ENCODE measurements at regions not wholly inside any gene's neighbourhood (a gene's known extent, or its start where the extent isn't known, plus 50 kb on each side); places are given as distances from the start of the nearest gene placed in this dataset.

DNA sequence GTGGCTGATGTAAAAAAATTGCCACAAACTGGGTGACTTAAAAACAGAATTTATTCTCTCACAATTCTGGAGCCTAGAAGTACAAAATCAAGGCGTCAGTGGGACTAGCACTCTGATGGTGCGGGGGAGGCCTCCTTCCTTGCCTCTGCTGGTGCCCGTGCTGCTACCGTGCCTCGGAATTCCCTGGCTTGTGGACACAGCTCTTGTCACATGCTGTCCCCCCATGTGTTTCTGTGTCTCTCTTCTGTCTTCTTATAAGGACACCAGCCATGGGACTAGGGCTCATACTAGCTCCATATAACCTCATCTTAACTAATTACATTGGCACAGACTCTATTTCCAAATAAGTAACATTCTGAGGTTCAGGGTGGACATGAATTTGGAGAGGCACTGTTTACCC, 242.3 kb upstream of the IRX2 start:
- no peak for ATAC-seq
- no peaks in the 10 kb centered on the region for H3K9me3 ChIP-seq (ENCODE audit: low read length)
- no peaks in the 10 kb centered on the region for H3K4me1 ChIP-seq (ENCODE audit: insufficient read depth, low read length)
- CTCF ChIA-PET: no interaction called here
- H3K27ac ChIP-seq (ENCODE audit: low read length): no peak overlapping the region
- no peaks in the 10 kb centered on the region for H4K20me1 ChIP-seq (ENCODE audit: low read length)
- no peak overlapping the region for H3K9ac ChIP-seq (ENCODE audit: low read length)
- H3K4me3 ChIP-seq (ENCODE audit: low read length): no peak overlapping the region
- no peaks in the 10 kb centered on the region for H3K9me2 ChIP-seq (replicated peaks; ENCODE audit: low read length)
- intact Hi-C loops (cut with micrococcal nuclease): no loop called here
- no peak overlapping the region for H2AFZ ChIP-seq (ENCODE audit: low read length)
- TF ChIP-seq EZH2phosphoT487 (IDR thresholded peaks at IDR 0.05; ENCODE audit: borderline replicate concordance, low read length) (no peak), EZH2 (IDR thresholded peaks at IDR 0.05; ENCODE audit: low read length, unreplicated experiment) (no peak)
- TF ChIP-seq, protein P1, sequence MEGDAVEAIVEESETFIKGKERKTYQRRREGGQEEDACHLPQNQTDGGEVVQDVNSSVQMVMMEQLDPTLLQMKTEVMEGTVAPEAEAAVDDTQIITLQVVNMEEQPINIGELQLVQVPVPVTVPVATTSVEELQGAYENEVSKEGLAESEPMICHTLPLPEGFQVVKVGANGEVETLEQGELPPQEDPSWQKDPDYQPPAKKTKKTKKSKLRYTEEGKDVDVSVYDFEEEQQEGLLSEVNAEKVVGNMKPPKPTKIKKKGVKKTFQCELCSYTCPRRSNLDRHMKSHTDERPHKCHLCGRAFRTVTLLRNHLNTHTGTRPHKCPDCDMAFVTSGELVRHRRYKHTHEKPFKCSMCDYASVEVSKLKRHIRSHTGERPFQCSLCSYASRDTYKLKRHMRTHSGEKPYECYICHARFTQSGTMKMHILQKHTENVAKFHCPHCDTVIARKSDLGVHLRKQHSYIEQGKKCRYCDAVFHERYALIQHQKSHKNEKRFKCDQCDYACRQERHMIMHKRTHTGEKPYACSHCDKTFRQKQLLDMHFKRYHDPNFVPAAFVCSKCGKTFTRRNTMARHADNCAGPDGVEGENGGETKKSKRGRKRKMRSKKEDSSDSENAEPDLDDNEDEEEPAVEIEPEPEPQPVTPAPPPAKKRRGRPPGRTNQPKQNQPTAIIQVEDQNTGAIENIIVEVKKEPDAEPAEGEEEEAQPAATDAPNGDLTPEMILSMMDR (conservative IDR thresholded peaks at IDR 0.05; ENCODE audit: low read depth, low read length): no peak
- POLR2A ChIA-PET (ENCODE audit: unreplicated experiment): no interaction called here
- H3K79me2 ChIP-seq (ENCODE audit: low read length): no peaks in the 10 kb centered on the region
- no peaks in the 10 kb centered on the region for H3K27me3 ChIP-seq (ENCODE audit: low read length)
- DNase-seq: no peak
- no TSS peak for BruUV-seq (replicated peaks)
- H3F3A ChIP-seq (ENCODE audit: low read length, unreplicated experiment): no peaks in the 10 kb centered on the region
- no peaks in the 10 kb centered on the region for H3K36me3 ChIP-seq (ENCODE audit: low read depth, low read length)
- H3K4me2 ChIP-seq (ENCODE audit: low read length): no peak overlapping the region

DNA sequence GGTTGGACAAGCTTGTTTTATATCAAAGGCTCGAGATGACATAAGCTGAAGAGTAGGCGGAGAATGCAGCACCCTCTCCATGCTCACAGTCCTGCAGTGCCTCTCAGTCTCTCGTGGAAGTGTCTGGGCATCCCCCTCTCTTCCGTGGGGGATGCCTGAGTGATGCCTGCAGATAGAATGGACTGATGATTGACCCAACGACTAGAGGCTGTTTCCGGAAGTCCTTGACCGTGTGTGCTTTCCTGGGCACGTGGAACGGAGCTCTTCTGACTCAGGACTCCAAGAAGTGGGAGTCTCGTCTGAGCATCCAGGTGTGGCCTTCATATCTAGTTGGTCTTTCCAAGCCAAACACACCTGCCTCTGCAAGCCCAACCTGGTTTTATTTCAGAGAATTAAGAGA, 241.8 kb upstream of the IRX2 start:
- H3K4me1 ChIP-seq (ENCODE audit: insufficient read depth, low read length): no peaks in the 10 kb centered on the region
- ChIA-PET POLR2A (ENCODE audit: unreplicated experiment) (no interaction called here), CTCF (no interaction called here)
- H3K9me3 ChIP-seq (ENCODE audit: low read length): no peaks in the 10 kb centered on the region
- no TSS peak for BruUV-seq (replicated peaks)
- H3K4me2 ChIP-seq (ENCODE audit: low read length): no peak overlapping the region
- H3F3A ChIP-seq (ENCODE audit: low read length, unreplicated experiment): no peaks in the 10 kb centered on the region
- no peaks in the 10 kb centered on the region for H3K36me3 ChIP-seq (ENCODE audit: low read depth, low read length)
- H3K79me2 ChIP-seq (ENCODE audit: low read length): no peaks in the 10 kb centered on the region
- intact Hi-C loops (cut with micrococcal nuclease): no loop called here
- H3K9ac ChIP-seq (ENCODE audit: low read length): no peak overlapping the region
- DNase-seq (no peak), ATAC-seq (no peak)
- no peaks in the 10 kb centered on the region for H4K20me1 ChIP-seq (ENCODE audit: low read length)
- H2AFZ ChIP-seq (ENCODE audit: low read length): no peak overlapping the region
- no peak overlapping the region for H3K4me3 ChIP-seq (ENCODE audit: low read length)
- no peak overlapping the region for H3K27ac ChIP-seq (ENCODE audit: low read length)
- no peaks in the 10 kb centered on the region for H3K27me3 ChIP-seq (ENCODE audit: low read length)
- H3K9me2 ChIP-seq (replicated peaks; ENCODE audit: low read length): no peaks in the 10 kb centered on the region
- no peak for TF ChIP-seq EZH2 (IDR thresholded peaks at IDR 0.05; ENCODE audit: low read length, unreplicated experiment)

DNA sequence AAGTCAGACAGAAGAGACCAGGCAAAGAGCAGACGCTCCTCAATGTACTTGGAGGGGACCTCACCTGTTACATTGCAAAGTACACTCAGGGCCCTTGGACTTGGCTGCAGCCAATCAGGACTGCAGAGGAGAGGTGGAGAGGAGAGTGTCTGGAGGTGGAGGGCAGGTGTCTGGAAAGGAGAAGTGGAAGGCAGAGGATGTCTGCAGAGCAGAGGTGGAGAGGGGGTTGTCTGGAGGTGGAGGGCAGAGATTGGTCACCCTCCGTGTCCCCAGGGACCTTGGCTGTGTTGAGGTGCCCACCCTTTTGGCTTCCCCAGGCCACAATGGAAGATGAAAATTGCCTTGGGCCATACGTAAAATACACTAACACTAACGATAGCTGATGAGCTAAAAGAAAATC, 241.3 kb upstream of the IRX2 start:
- no peaks in the 10 kb centered on the region for H3K36me3 ChIP-seq (ENCODE audit: low read depth, low read length)
- H3K79me2 ChIP-seq (ENCODE audit: low read length): no peaks in the 10 kb centered on the region
- no peaks in the 10 kb centered on the region for H4K20me1 ChIP-seq (ENCODE audit: low read length)
- H3K9me3 ChIP-seq (ENCODE audit: low read length): no peaks in the 10 kb centered on the region
- ATAC-seq: no peak
- intact Hi-C loops (cut with micrococcal nuclease): no loop called here
- no peaks in the 10 kb centered on the region for H3F3A ChIP-seq (ENCODE audit: low read length, unreplicated experiment)
- no peak overlapping the region for H3K9ac ChIP-seq (ENCODE audit: low read length)
- no peak overlapping the region for H3K27ac ChIP-seq (ENCODE audit: low read length)
- no peak for TF ChIP-seq EZH2phosphoT487 (IDR thresholded peaks at IDR 0.05; ENCODE audit: borderline replicate concordance, low read length)
- TF ChIP-seq, protein P1 (conservative IDR thresholded peaks at IDR 0.05; ENCODE audit: low read depth, low read length): no peak
- TF ChIP-seq EZH2 (IDR thresholded peaks at IDR 0.05; ENCODE audit: low read length, unreplicated experiment): no peak
- BruUV-seq (replicated peaks): no TSS peak
- no peak overlapping the region for H2AFZ ChIP-seq (ENCODE audit: low read length)
- no peaks in the 10 kb centered on the region for H3K9me2 ChIP-seq (replicated peaks; ENCODE audit: low read length)
- POLR2A ChIA-PET (ENCODE audit: unreplicated experiment): no interaction called here
- H3K27me3 ChIP-seq (ENCODE audit: low read length): no peaks in the 10 kb centered on the region
- H3K4me2 ChIP-seq (ENCODE audit: low read length): no peak overlapping the region
- H3K4me1 ChIP-seq (ENCODE audit: insufficient read depth, low read length): no peaks in the 10 kb centered on the region
- H3K4me3 ChIP-seq (ENCODE audit: low read length): no peak overlapping the region
- CTCF ChIA-PET: no interaction called here
- DNase-seq: no peak
